ENCODE measurements at regions not wholly inside any gene's neighbourhood (a gene's known extent, or its start where the extent isn't known, plus 50 kb on each side); places are given as distances from the start of the nearest gene placed in this dataset.
A peak's percentile ranks its signal among the peaks of the same experiment; 100 is the strongest.
"Not testable (repeated sequence)": the region's sequence is repeated elsewhere in the genome, so short reads cannot be mapped to it uniquely, and the experiment has no call there.

GRCh38 chr21:35398346-35398982 is 349.4 kb upstream of the RUNX1 start:
- no peak for ATAC-seq
- intact Hi-C loops (cut with DNase I) = no loop called here

DNA sequence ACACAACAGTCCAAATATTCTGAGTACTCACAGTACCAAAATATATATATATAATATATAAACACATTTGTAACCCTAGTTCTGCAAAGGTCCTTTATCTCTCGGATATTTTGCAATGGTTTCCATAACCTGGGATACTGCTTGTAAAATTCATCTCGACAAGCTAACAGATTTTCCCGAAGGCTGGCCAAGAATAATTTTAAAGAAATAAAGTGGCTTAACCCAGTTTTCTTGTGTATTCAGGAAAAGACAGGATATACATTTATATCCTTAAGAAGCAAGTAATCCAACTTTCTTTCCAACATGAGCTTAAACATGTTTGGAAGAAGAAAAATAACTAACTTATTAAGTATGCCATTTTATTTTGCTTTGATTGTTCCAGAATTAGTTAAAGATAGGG is 348.7 kb upstream of the RUNX1 start:
- DNase-seq (ENCODE audit: low spot score) = no peak
- intact Hi-C loops (cut with DNase I) = no loop called here
- ATAC-seq = no peak

More at GRCh38 chr21:35398346-35398982, 349.4 kb upstream of the RUNX1 start:
- no peak for DNase-seq (ENCODE audit: low spot score)

- ATAC-seq (no peak), DNase-seq (ENCODE audit: low spot score) (no peak)
- intact Hi-C loops (cut with DNase I) = no loop called here
These were observed 347.6 kb upstream of the RUNX1 start for GRCh38 chr21:35396655-35397054.

GRCh38 chr21:35395728-35396127 is 346.6 kb upstream of the RUNX1 start:
- ATAC-seq = no peak
- intact Hi-C loops (cut with DNase I) = no loop called here
- DNase-seq (ENCODE audit: low spot score) = no peak

GRCh38 chr21:35394634-35395369 is 345.7 kb upstream of the RUNX1 start:
- DNase-seq (ENCODE audit: low spot score) (no peak), ATAC-seq (no peak)
- intact Hi-C loops (cut with DNase I) = no loop called here

DNA sequence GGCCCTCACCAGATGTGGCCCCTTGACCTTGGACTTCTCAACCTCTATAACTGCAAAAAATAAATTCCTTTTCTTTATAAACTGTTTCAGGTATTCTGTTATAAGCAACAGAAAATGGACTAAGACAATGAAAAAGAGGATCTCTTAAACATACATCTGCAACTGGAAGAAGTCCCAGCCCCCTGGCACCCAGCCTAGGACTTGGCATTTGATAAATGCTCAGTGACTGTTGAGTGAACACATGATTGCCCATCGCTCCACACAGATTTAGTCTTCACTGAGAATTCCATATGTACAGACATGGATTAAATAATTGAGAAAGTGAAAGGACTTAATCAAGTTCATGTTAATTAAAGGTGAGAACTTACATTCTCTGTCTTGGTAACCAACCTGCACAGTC is 344.9 kb upstream of the RUNX1 start:
- intact Hi-C loops (cut with DNase I) = no loop called here
- no peak for ATAC-seq

DNA sequence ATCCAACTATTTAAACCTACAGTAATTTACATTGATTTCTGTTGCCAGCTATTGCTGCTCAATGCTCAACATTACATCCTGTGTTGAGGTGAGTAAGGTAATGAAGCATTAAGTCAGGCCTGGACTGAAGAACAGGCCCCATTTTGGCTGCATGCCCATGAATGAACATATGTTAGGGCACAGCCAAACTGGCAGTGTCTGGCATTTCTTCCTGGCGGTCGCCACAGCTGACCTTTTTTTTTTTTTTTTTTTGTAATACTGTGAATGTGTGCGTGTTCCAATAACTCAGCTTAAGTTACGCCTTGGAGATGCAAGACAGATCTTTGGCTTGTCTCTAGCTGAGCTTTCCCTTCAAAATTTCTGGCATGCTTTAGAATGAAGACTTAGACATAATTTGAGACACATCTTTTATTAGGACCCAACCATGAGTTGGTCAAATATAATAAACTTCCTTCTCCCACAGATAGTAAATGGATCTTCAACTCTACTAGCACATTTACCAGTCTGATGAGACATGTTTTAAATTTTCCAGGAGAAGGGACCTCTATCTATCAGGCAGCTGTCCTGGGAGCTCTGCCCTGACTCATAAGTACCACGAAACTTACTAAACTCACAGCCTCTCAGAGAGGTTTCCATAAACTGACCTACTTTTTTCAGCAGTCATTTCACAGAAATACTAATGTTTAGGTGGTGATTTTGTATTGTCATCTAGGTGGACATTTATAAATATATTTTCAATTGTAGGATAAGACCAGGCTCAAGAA is 341.1 kb upstream of the RUNX1 start:
- DNase-seq (ENCODE audit: low spot score) (no peak), ATAC-seq (no peak)
- intact Hi-C loops (cut with DNase I) = no loop called here

More for the DNA sequence above, 344.9 kb upstream of the RUNX1 start:
- no peak for DNase-seq (ENCODE audit: low spot score)

DNA sequence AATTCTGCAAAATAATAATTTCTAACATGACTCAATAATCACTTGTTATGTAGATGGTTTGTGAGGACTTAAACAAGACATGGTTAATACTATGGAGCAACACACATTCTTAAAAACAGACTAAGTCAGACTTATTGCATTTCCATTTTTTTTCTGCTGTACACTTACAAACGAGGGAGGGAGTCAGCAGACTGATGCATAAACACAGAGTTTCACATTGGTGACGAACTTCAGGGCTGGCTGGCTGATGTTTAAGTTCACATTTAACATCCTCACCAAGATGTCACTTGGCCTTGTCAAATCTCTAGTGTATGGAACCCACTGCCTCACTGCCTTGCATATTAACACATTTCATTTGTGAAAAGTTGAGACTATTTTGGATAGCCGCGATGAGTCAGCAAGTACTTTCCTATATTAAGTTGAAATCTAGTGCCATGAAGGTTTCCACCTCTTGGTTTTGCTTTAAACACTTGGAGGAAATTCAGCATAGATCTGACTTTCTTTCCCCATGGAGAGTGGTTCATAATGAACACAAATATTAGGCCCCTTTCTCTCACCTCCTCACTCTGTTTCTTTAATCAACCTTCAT is 337.5 kb upstream of the RUNX1 start:
- intact Hi-C loops (cut with DNase I) = no loop called here
- no peak for ATAC-seq
- DNase-seq (ENCODE audit: low spot score) = no peak

GRCh38 chr21:35384375-35384774 is 335.3 kb upstream of the RUNX1 start:
- DNase-seq (ENCODE audit: low spot score) (no peak), ATAC-seq (no peak)
- intact Hi-C loops (cut with DNase I) = no loop called here

GRCh38 chr21:35382696-35383095 is 333.6 kb upstream of the RUNX1 start:
- no peak for ATAC-seq
- intact Hi-C loops (cut with DNase I) = no loop called here
- no peak for DNase-seq (ENCODE audit: low spot score)

- intact Hi-C loops (cut with DNase I) = no loop called here
- no peak for DNase-seq (ENCODE audit: low spot score)
- ATAC-seq = no peak
These were observed 332.7 kb upstream of the RUNX1 start for GRCh38 chr21:35381743-35382310.

GRCh38 chr21:35380304-35380703 is 331.2 kb upstream of the RUNX1 start:
- ATAC-seq; DNase-seq (ENCODE audit: low spot score); intact Hi-C loops (cut with DNase I): not testable (repeated sequence)

DNA sequence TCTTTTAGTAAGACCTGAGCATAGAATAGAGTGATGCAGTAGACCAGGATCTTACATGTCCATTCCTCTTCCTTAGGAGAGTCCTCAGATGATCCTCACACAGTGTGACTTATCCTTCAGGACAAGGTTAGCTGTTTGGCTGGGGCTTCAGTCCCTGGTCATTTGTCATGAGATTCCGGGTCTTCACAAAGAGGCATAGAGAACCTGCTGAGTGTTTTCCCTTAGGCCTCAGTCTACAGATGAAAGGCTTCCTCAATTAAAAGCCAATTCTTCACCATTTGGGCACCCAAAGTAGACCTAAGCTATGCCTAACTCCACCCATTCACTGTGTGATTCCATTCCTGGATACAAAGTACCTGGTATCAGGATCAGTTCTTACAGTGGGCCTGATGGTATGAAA is 329.8 kb upstream of the RUNX1 start:
- no peak for DNase-seq (ENCODE audit: low spot score)
- ATAC-seq = no peak
- intact Hi-C loops (cut with DNase I) = no loop called here

DNA sequence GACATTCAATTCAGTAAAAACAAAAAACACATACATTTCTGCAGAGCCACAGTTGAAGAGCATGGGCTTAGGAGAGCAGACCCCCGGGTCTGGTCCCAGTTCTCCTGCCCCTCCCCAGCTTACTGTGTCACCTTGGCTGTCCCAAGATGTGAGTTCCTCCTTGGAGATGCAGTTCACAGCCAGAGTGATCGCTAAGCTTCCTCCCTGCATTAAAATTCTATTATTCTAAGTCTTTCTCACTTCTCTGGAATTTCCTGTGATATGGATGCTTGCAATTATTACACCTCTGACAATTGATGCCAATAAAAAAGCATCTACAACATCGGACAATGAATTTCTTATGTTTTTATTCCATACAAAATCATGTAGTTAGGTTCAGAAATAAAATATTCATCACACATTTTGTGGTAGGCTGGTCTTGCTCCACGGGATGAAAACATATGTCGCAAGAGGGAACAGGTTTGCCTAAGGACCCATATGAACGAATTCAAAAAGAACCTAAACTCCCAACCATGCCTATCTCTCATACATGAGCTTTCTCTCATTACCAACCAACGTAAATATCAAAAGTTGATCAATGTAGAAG is 328.5 kb upstream of the RUNX1 start:
- DNase-seq (ENCODE audit: low spot score) (no peak), ATAC-seq (no peak)
- intact Hi-C loops (cut with DNase I) = no loop called here

DNA sequence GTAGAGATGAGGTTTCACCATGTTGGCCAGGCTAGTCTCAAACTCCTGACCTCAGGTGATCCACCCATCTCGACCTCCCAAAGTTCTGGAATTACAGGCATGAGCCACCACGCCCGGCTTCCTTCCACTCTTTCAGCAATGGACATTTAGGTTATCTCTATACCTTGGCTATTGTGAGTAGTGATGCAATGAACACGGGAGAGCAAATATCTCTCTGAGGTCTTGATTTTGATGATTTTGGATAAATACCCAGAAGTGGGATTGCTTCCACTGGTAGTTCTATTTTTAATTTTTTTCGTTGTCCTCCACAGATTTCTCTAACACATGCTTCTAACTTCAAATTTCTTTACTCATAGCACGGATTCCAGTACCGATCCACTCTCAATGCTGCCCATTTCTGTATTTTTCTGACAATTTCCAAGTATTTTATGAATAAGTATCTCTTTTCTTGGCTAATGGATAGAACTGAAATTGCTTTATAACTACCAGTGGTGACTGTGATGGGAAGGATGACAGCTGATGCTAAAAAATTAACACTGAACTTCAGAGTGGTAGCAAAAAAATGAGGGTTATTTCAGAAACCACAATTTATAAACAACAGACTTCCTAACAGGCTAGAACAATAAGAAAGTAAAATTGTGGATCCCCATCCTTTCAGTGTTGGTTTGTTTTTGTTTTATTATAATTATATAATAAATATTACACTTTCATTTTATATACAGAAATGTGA is 327.5 kb upstream of the RUNX1 start:
- DNase-seq (ENCODE audit: low spot score) (no peak), ATAC-seq (peak; percentile 55)
- intact Hi-C loops (cut with DNase I) = no loop called here

GRCh38 chr21:35375115-35375514 is 326.0 kb upstream of the RUNX1 start:
- intact Hi-C loops (cut with DNase I) = no loop called here
- ATAC-seq = no peak

DNA sequence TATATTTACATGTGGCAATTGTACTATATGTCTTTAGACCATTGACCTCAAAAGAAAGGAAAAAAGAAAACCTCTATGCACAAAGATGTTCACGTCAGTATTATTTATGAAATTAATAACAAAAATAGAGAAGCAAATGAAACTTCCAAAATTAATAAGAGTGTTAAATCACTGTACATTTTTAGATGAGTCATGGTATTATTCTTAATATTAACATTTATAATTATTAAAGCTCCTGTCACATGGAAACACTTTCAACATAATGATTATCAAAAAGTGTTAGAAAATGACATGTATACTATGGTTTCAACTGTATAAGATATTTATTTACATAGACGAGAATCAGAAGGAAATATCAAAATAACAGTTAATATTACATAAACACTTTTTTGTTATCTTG is 324.9 kb upstream of the RUNX1 start:
- intact Hi-C loops (cut with DNase I) = no loop called here
- DNase-seq (ENCODE audit: low spot score) = no peak
- ATAC-seq = no peak

More at GRCh38 chr21:35375115-35375514, 326.0 kb upstream of the RUNX1 start:
- no peak for DNase-seq (ENCODE audit: low spot score)

DNA sequence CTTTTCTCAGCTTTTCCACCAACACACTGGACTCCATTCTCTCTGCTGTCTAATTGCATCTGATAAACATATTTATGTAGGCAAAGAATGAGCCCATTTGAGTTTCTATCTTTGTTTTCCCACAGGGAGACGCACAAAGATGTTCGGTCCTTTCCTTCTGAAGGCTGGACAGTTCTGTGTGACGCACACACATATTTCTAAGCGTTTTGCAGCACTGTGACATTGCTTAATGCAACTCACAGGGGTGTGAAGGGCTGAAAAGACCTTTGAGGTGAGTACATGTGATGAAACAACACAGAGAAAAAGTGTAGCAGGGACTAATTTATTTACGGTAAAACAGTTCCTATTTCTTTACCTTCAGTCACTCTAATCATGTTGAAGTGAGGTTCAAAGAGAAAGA is 323.1 kb upstream of the RUNX1 start:
- no peak for DNase-seq (ENCODE audit: low spot score)
- intact Hi-C loops (cut with DNase I) = no loop called here
- ATAC-seq = no peak
